HCT116 (cell line): ENCODE measurements at regions not wholly inside any gene's neighbourhood (a gene's known extent, or its start where the extent isn't known, plus 50 kb on each side); places are given as distances from the start of the nearest gene placed in this dataset.

Experiments used
- ATAC-seq: fragments of 200-7000 bp; cut with Tn5 transposase; 2 replicates; pipeline ENCODE4 v1.9.1; 2020; ENCODE audit warnings: mild to moderate bottlenecking, moderate library complexity
- BruUV-seq: library from RNA; stranded (reverse); fragments of 400-500 nt; replicated peaks from 2 replicates; lab custom pipeline; 2021; lab: Mats Ljungman, UMichigan
- CTCF ChIA-PET: fragments of 300-600 bp; sonication (Branson Sonifier 250); formaldehyde crosslinking; loops from one replicate; lab custom pipeline; 2021; ENCODE audit warnings: antibody characterized with exemption; lab: Charles Lee
- POLR2A ChIA-PET: fragments of 300-600, 350-600 bp; sonication (Branson Sonifier 250); formaldehyde crosslinking; loops from one replicate; lab custom pipeline; 2021; ENCODE audit warnings: antibody characterized with exemption; lab: Charles Lee
- RAD21 ChIA-PET, 2 experiments: fragments of 300-600 bp; sonication (Branson Sonifier 250); formaldehyde crosslinking; loops; one replicate each; lab custom pipeline; 2023; ENCODE audit warnings: low total read pairs in 2 of 2; ENCODE audit not compliant: uncharacterized antibody in 2 of 2, unreplicated experiment in 2 of 2, low non-redundant PET in 1 of 2; lab: Charles Lee
- DNase-seq: peaks from one replicate; pipeline ENCODE4 v3.0.0-alpha.2; 2010; ENCODE audit warnings: low read depth, low spot score
- H2AFZ ChIP-seq: fragments of 200-600 bp; shearing (Covaris generic), sonication (generic); 2 replicates; pipeline ENCODE4 v1.6.1; 2017; ENCODE audit warnings: low read depth, mixed run types, mixed read lengths, antibody characterized with exemption, low read length; ENCODE audit not compliant: poor library complexity, severe bottlenecking
- H3K27ac ChIP-seq: 2 replicates; pipeline ENCODE4 v1.5.1; 2012; ENCODE audit warnings: low read depth, low read length
- H3K27me3 ChIP-seq: fragments of 200-600 bp; sonication (generic); 2 replicates; pipeline ENCODE4 v1.6.1; 2016; ENCODE audit warnings: mixed run types, low read length, mixed read lengths; ENCODE audit not compliant: insufficient read depth
- H3K36me3 ChIP-seq, 2 experiments: fragments of 200-500 bp in 1 of 2; fragments of 200-600 bp in 1 of 2; sonication (Bioruptor generic) in 1 of 2; sonication (generic) in 1 of 2; 2 replicates each; pipeline versions ENCODE4 v1.5.1 to v1.6.1; 2014 to 2016; ENCODE audit warnings: low read length in 2 of 2, inconsistent platforms in 1 of 2, mixed read lengths in 1 of 2, mixed run types in 1 of 2; ENCODE audit not compliant: insufficient read depth in 2 of 2, control insufficient read depth in 1 of 2
- H3K4me1 ChIP-seq, 2 experiments: fragments of 200-600 bp in 1 of 2; sonication (generic) in 1 of 2; 2 replicates each; pipeline versions ENCODE4 v1.5.1 to v1.6.1; 2012 to 2017; ENCODE audit warnings: low read length in 2 of 2, inconsistent platforms in 1 of 2, mild to moderate bottlenecking in 1 of 2, mixed read lengths in 1 of 2, mixed run types in 1 of 2, moderate library complexity in 1 of 2; ENCODE audit not compliant: insufficient read depth in 2 of 2, control insufficient read depth in 1 of 2
- H3K4me2 ChIP-seq: fragments of 200-600 bp; sonication (generic); 2 replicates; pipeline ENCODE4 v1.6.1; 2017; ENCODE audit warnings: mixed run types, low read length, mixed read lengths
- H3K4me3 ChIP-seq, 2 experiments: fragments of 200-600 bp in 1 of 2; sonication (generic) in 1 of 2; replicated peaks in 1 of 2; 2 replicates each; pipeline ENCODE4 v1.5.1; 2011 to 2016; ENCODE audit warnings: low read length in 2 of 2, control low read depth in 1 of 2, low read depth in 1 of 2, mild to moderate bottlenecking in 1 of 2, mixed read lengths in 1 of 2, mixed run types in 1 of 2
- H3K79me2 ChIP-seq: fragments of 200-600 bp; sonication (generic); 2 replicates; pipeline ENCODE4 v1.6.1; 2017; ENCODE audit warnings: mild to moderate bottlenecking, mixed run types, low read length, moderate library complexity, mixed read lengths; ENCODE audit not compliant: insufficient read depth
- H3K9ac ChIP-seq: fragments of 200-600 bp; sonication (generic); 2 replicates; pipeline ENCODE4 v1.6.1; 2016; ENCODE audit warnings: low read length, mixed read lengths
- H3K9me2 ChIP-seq: fragments of 200-600 bp; sonication (generic), shearing (Covaris generic); 2 replicates; pipeline ENCODE4 v1.6.1; 2017; ENCODE audit warnings: mixed run types, mild to moderate bottlenecking, moderate library complexity; ENCODE audit not compliant: insufficient read depth
- H3K9me3 ChIP-seq, 2 experiments: fragments of 200-500 bp in 1 of 2; fragments of 200-600 bp in 1 of 2; sonication (Bioruptor generic) in 1 of 2; sonication (generic) in 1 of 2; 2 replicates each; pipeline ENCODE4 v1.6.1; 2014 to 2017; ENCODE audit warnings: low read length in 2 of 2, mixed read lengths in 2 of 2, inconsistent platforms in 1 of 2, low read depth in 1 of 2, mild to moderate bottlenecking in 1 of 2, mixed run types in 1 of 2, moderate library complexity in 1 of 2; ENCODE audit not compliant: control insufficient read depth in 1 of 2, insufficient read depth in 1 of 2
- H4K20me1 ChIP-seq: fragments of 200-600 bp; sonication (generic), shearing (Covaris generic); 2 replicates; pipeline ENCODE4 v1.6.1; 2017; ENCODE audit warnings: mixed run types, mild to moderate bottlenecking, moderate library complexity; ENCODE audit not compliant: insufficient read depth
- EGR1 ChIP-seq: IDR thresholded peaks from 2 replicates; pipeline ENCODE4 v1.6.1; 2012; ENCODE audit warnings: low read depth
- ELF1 ChIP-seq: IDR thresholded peaks from 2 replicates; pipeline ENCODE4 v1.6.1; 2012; ENCODE audit warnings: low read depth, borderline replicate concordance
- EZH2 ChIP-seq: fragments of 200-600 bp; sonication (generic); IDR thresholded peaks from 2 replicates; pipeline ENCODE4 v1.6.1; 2017; ENCODE audit warnings: antibody characterized with exemption, mixed run types
- EZH2phosphoT487 ChIP-seq: fragments of 200-600 bp; IDR thresholded peaks from 2 replicates; pipeline ENCODE4 v1.6.1; 2018; ENCODE audit warnings: antibody characterized with exemption, borderline replicate concordance
- FOSL1 ChIP-seq: IDR thresholded peaks from 2 replicates; pipeline ENCODE4 v1.6.1; 2012; ENCODE audit warnings: low read depth
- JUND ChIP-seq: IDR thresholded peaks from 2 replicates; pipeline ENCODE4 v1.6.1; 2012
- POLR2A ChIP-seq: IDR thresholded peaks from 2 replicates; pipeline ENCODE4 v1.7.0; 2011; ENCODE audit warnings: borderline replicate concordance; ENCODE audit not compliant: insufficient read depth, insufficient read length; ENCODE audit errors: extremely low read depth
- RAD21 ChIP-seq: IDR thresholded peaks from 2 replicates; pipeline ENCODE4 v1.6.1; 2012; ENCODE audit warnings: low read depth, mild to moderate bottlenecking
- SRF ChIP-seq: IDR thresholded peaks from 2 replicates; pipeline ENCODE4 v1.6.1; 2012; ENCODE audit warnings: low read depth
- TCF7L2 ChIP-seq: IDR thresholded peaks from 2 replicates; pipeline ENCODE4 v1.7.0; 2011; ENCODE audit warnings: borderline replicate concordance, inconsistent platforms; ENCODE audit not compliant: insufficient read depth, insufficient read length; ENCODE audit errors: extremely low read depth
- ZFX ChIP-seq: fragments of 450-650 bp; IDR thresholded peaks from 2 replicates; pipeline ENCODE4 v1.6.1; 2017
- ZNF274 ChIP-seq: fragments of 200-500 bp; sonication (Bioruptor generic); IDR thresholded peaks from 2 replicates; pipeline ENCODE4 v1.6.1; 2014; ENCODE audit warnings: mild to moderate bottlenecking, low read depth, low read length, inconsistent platforms
- intact Hi-C: fragments of 100-400 bp; cut with micrococcal nuclease; formaldehyde crosslinking; loops from 2 replicates; pipeline ENCODE4 v1.10.0; 2022
- TF ChIP-seq, protein P1 (sequence below): IDR thresholded peaks from 2 replicates; pipeline ENCODE4 v1.6.1; 2012
- TF ChIP-seq, protein P2 (sequence below): IDR thresholded peaks from 2 replicates; pipeline ENCODE4 v1.6.1; 2012; ENCODE audit warnings: low read depth
- TF ChIP-seq, protein P3 (sequence below): IDR thresholded peaks from 2 replicates; pipeline ENCODE4 v1.6.1; 2011; ENCODE audit warnings: mild to moderate bottlenecking, low read length, moderate library complexity; ENCODE audit not compliant: insufficient replicate concordance; ENCODE audit errors: extremely low read depth

DNA sequence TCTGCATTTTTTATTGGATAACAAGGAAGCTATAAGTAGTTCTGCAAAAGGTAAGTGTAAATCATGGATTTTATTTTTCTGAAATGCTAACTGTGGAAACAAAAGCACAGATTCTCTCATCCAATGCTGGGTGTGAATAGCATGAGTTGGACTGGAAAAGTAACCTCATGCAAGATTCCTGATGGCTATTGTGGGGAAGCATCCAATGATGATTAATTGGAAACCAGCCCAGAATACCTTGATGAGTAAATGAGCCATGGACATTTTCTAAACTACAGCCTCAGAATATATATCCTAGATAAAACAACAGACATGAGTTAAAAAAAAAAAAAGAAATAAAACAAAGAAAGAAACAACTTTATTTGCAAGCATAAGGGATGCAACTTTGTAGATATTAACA lies 934.6 kb downstream of the CCSER2 start:
- no peak overlapping the region for H3K27ac ChIP-seq
- no peaks in the 10 kb centered on the region for H3K9me2 ChIP-seq
- H3K27me3 ChIP-seq = no peaks in the 10 kb centered on the region
- CTCF ChIA-PET = no interaction called here
- no peaks in the 10 kb centered on the region for H3K36me3 ChIP-seq
- RAD21 ChIA-PET = no interaction called here
- no peaks in the 10 kb centered on the region for H3K4me1 ChIP-seq
- no peak overlapping the region for H3K9ac ChIP-seq
- no peak overlapping the region for H3K4me2 ChIP-seq
- DNase-seq (no peak), ATAC-seq (no peak)
- no peak overlapping the region for H2AFZ ChIP-seq
- BruUV-seq = no TSS peak
- intact Hi-C loops = no loop called here
- POLR2A ChIA-PET = no interaction called here
- H3K9me3 ChIP-seq = no peaks in the 10 kb centered on the region
- H3K79me2 ChIP-seq = no peaks in the 10 kb centered on the region
- TF ChIP-seq EGR1 (no peak), POLR2A (no peak), SRF (no peak), ZFX (no peak), TCF7L2 (no peak), JUND (no peak), EZH2phosphoT487 (no peak), ZNF274 (no peak), RAD21 (no peak), ELF1 (no peak), FOSL1 (no peak), EZH2 (no peak)
- TF ChIP-seq, protein P1, sequence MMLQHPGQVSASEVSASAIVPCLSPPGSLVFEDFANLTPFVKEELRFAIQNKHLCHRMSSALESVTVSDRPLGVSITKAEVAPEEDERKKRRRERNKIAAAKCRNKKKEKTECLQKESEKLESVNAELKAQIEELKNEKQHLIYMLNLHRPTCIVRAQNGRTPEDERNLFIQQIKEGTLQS = no peak
- TF ChIP-seq, protein P2, sequence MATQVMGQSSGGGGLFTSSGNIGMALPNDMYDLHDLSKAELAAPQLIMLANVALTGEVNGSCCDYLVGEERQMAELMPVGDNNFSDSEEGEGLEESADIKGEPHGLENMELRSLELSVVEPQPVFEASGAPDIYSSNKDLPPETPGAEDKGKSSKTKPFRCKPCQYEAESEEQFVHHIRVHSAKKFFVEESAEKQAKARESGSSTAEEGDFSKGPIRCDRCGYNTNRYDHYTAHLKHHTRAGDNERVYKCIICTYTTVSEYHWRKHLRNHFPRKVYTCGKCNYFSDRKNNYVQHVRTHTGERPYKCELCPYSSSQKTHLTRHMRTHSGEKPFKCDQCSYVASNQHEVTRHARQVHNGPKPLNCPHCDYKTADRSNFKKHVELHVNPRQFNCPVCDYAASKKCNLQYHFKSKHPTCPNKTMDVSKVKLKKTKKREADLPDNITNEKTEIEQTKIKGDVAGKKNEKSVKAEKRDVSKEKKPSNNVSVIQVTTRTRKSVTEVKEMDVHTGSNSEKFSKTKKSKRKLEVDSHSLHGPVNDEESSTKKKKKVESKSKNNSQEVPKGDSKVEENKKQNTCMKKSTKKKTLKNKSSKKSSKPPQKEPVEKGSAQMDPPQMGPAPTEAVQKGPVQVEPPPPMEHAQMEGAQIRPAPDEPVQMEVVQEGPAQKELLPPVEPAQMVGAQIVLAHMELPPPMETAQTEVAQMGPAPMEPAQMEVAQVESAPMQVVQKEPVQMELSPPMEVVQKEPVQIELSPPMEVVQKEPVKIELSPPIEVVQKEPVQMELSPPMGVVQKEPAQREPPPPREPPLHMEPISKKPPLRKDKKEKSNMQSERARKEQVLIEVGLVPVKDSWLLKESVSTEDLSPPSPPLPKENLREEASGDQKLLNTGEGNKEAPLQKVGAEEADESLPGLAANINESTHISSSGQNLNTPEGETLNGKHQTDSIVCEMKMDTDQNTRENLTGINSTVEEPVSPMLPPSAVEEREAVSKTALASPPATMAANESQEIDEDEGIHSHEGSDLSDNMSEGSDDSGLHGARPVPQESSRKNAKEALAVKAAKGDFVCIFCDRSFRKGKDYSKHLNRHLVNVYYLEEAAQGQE = no peak
- TF ChIP-seq, protein P3, sequence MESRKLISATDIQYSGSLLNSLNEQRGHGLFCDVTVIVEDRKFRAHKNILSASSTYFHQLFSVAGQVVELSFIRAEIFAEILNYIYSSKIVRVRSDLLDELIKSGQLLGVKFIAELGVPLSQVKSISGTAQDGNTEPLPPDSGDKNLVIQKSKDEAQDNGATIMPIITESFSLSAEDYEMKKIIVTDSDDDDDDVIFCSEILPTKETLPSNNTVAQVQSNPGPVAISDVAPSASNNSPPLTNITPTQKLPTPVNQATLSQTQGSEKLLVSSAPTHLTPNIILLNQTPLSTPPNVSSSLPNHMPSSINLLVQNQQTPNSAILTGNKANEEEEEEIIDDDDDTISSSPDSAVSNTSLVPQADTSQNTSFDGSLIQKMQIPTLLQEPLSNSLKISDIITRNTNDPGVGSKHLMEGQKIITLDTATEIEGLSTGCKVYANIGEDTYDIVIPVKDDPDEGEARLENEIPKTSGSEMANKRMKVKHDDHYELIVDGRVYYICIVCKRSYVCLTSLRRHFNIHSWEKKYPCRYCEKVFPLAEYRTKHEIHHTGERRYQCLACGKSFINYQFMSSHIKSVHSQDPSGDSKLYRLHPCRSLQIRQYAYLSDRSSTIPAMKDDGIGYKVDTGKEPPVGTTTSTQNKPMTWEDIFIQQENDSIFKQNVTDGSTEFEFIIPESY = no peak
- no peak overlapping the region for H3K4me3 ChIP-seq
- H4K20me1 ChIP-seq = no peaks in the 10 kb centered on the region
